Smooth muscle cell (in vitro differentiated cells): ENCODE measurements at regions not wholly inside any gene's neighbourhood (a gene's known extent, or its start where the extent isn't known, plus 50 kb on each side); places are given as distances from the start of the nearest gene placed in this dataset.

Experiments
- DNase-seq: peaks from one replicate; lab custom pipeline; 2025; ENCODE audit not compliant: unreplicated experiment; lab: John Stamatoyannopoulos, UW
- H2AFZ ChIP-seq: fragments of 200-600 bp; sonication (generic); 2 replicates; pipeline ENCODE4 v1.6.0; 2016; ENCODE audit warnings: antibody characterized with exemption, low read depth, mild to moderate bottlenecking
- H3F3A ChIP-seq: fragments of 200-600 bp; sonication (generic); 2 replicates; pipeline ENCODE4 v1.6.0; 2017; ENCODE audit warnings: antibody characterized with exemption, low read depth
- H3K27ac ChIP-seq: fragments of 200-600 bp; sonication (generic); 2 replicates; pipeline ENCODE4 v1.5.1; 2016; ENCODE audit warnings: low read depth, mild to moderate bottlenecking
- H3K27me3 ChIP-seq: fragments of 200-600 bp; sonication (generic); 2 replicates; pipeline ENCODE4 v1.6.1; 2016; ENCODE audit warnings: low read depth, mild to moderate bottlenecking
- H3K36me3 ChIP-seq: fragments of 200-600 bp; sonication (generic); 2 replicates; pipeline ENCODE4 v1.5.1; 2016; ENCODE audit warnings: low read depth
- H3K4me1 ChIP-seq: fragments of 200-600 bp; sonication (generic); 2 replicates; pipeline ENCODE4 v1.5.1; 2016; ENCODE audit warnings: low read depth
- H3K4me2 ChIP-seq: fragments of 200-600 bp; sonication (generic); 2 replicates; pipeline ENCODE4 v1.6.0; 2016; ENCODE audit warnings: mild to moderate bottlenecking
- H3K4me3 ChIP-seq: fragments of 200-600 bp; sonication (generic); 2 replicates; pipeline ENCODE4 v1.5.1; 2016; ENCODE audit warnings: mild to moderate bottlenecking
- H3K79me2 ChIP-seq: fragments of 200-600 bp; sonication (generic); 2 replicates; pipeline ENCODE4 v1.6.0; 2016; ENCODE audit warnings: low read depth, mild to moderate bottlenecking
- H3K9ac ChIP-seq: fragments of 200-600 bp; sonication (generic); 2 replicates; pipeline ENCODE4 v1.6.0; 2016; ENCODE audit warnings: low read depth
- H3K9me3 ChIP-seq: fragments of 200-600 bp; sonication (generic); replicated peaks from 2 replicates; pipeline ENCODE4 v1.5.1; 2016; ENCODE audit warnings: low read depth
- H4K20me1 ChIP-seq: fragments of 200-600 bp; sonication (generic); 2 replicates; pipeline ENCODE4 v1.6.0; 2016; ENCODE audit warnings: low read depth
- CTCF ChIP-seq: fragments of 200-600 bp; sonication (generic); IDR thresholded peaks from 2 replicates; pipeline ENCODE4 v1.5.1; 2017; ENCODE audit warnings: borderline replicate concordance, mild to moderate bottlenecking, antibody characterized with exemption; ENCODE audit not compliant: insufficient read depth, poor library complexity, severe bottlenecking
- WGBS: methylation state at CpG from one replicate; pipeline ENCODE4 v1.1.7; 2016; ENCODE audit warnings: low lambda C conversion rate; 5-methylcytosine and 5-hydroxymethylcytosine counted together

- WGBS: 92% methylated on average over 5 of the region's 5 CpGs
- no peaks in the 10 kb centered on the region for H3K79me2 ChIP-seq
- TF ChIP-seq CTCF: no peak
- no peak overlapping the region for H3K4me2 ChIP-seq
- H3K4me1 ChIP-seq: peaks cover 13% of the 10 kb centered on the region
- no peak overlapping the region for H3K4me3 ChIP-seq
- H3K9ac ChIP-seq: no peak overlapping the region
- no peak overlapping the region for H2AFZ ChIP-seq
- no peaks in the 10 kb centered on the region for H4K20me1 ChIP-seq
- no peaks in the 10 kb centered on the region for H3K9me3 ChIP-seq
- no peak for DNase-seq
- no peaks in the 10 kb centered on the region for H3F3A ChIP-seq
- no peaks in the 10 kb centered on the region for H3K36me3 ChIP-seq
- H3K27ac ChIP-seq: no peak overlapping the region
- no peaks in the 10 kb centered on the region for H3K27me3 ChIP-seq
These were observed 591.2 kb downstream of the INSC start for GRCh38 chr11:15705891-15706290.

- Histone ChIP-seq H3K27me3 (no peaks in the 10 kb centered on the region), H3K4me3 (no peak overlapping the region), H3K4me1 (peaks cover 13% of the 10 kb centered on the region), H3F3A (no peaks in the 10 kb centered on the region), H3K36me3 (no peaks in the 10 kb centered on the region), H3K4me2 (no peak overlapping the region), H3K9me3 (no peaks in the 10 kb centered on the region), H3K9ac (no peak overlapping the region), H3K27ac (no peak overlapping the region), H4K20me1 (no peaks in the 10 kb centered on the region), H2AFZ (no peak overlapping the region), H3K79me2 (no peaks in the 10 kb centered on the region)
- TF ChIP-seq CTCF: no peak
- no peak for DNase-seq
- WGBS: 96% methylated on average over 1 of the region's 1 CpG
These were observed 592.5 kb downstream of the INSC start for GRCh38 chr11:15707194-15707593.

- Histone ChIP-seq H3K36me3 (no peaks in the 10 kb centered on the region), H2AFZ (no peak overlapping the region), H3K27ac (no peak overlapping the region), H3K9me3 (no peaks in the 10 kb centered on the region), H3K4me2 (peak overlapping the region; percentile 6), H3K9ac (no peak overlapping the region), H3K4me1 (peaks cover 13% of the 10 kb centered on the region), H3K79me2 (no peaks in the 10 kb centered on the region), H3K27me3 (no peaks in the 10 kb centered on the region), H3F3A (no peaks in the 10 kb centered on the region), H4K20me1 (no peaks in the 10 kb centered on the region), H3K4me3 (no peak overlapping the region)
- DNase-seq: no peak
- no peak for TF ChIP-seq CTCF
- WGBS: 13% methylated on average over 2 of the region's 2 CpGs
These were observed 593.2 kb downstream of the INSC start for GRCh38 chr11:15707971-15708370.

- H3K9ac ChIP-seq: no peak overlapping the region
- H3K27ac ChIP-seq: no peak overlapping the region
- WGBS: 72% methylated on average over 3 of the region's 3 CpGs
- H2AFZ ChIP-seq: no peak overlapping the region
- H3F3A ChIP-seq: no peaks in the 10 kb centered on the region
- H3K4me2 ChIP-seq: no peak overlapping the region
- no peaks in the 10 kb centered on the region for H3K9me3 ChIP-seq
- no peaks in the 10 kb centered on the region for H3K27me3 ChIP-seq
- no peak overlapping the region for H3K4me3 ChIP-seq
- H3K4me1 ChIP-seq: peaks cover 13% of the 10 kb centered on the region
- no peak for TF ChIP-seq CTCF
- no peak for DNase-seq
- no peaks in the 10 kb centered on the region for H4K20me1 ChIP-seq
- no peaks in the 10 kb centered on the region for H3K79me2 ChIP-seq
- H3K36me3 ChIP-seq: no peaks in the 10 kb centered on the region
These were observed 596.0 kb downstream of the INSC start for GRCh38 chr11:15710580-15711275.
